WTC11 (cell line): ENCODE measurements at regions not wholly inside any gene's neighbourhood (a gene's known extent, or its start where the extent isn't known, plus 50 kb on each side); places are given as distances from the start of the nearest gene placed in this dataset.

ENCODE experiments used
- ATAC-seq: fragments of 200-7000 bp; cut with Tn5 transposase; 2 replicates; pipeline ENCODE4 v1.10.0; 2021; ENCODE audit warnings: mild to moderate bottlenecking, moderate library complexity
- CTCF ChIA-PET: fragments of 300-600 bp; sonication (Branson Sonifier 250); formaldehyde crosslinking; loops from one replicate; lab custom pipeline; 2021; ENCODE audit warnings: antibody characterized with exemption; lab: Charles Lee
- POLR2A ChIA-PET: fragments of 350-600 bp; sonication (Branson Sonifier 250); formaldehyde crosslinking; loops from one replicate; lab custom pipeline; 2021; ENCODE audit warnings: antibody characterized with exemption; lab: Charles Lee
- DNase-seq: peaks from one replicate; pipeline ENCODE4 v3.0.0; 2021; ENCODE audit warnings: low spot score
- H3K27ac Mint-ChIP-seq: 2 replicates; pipeline ENCODE4 v1.8.0; 2021; ENCODE audit warnings: mixed read lengths
- H3K27me3 Mint-ChIP-seq: 2 replicates; pipeline ENCODE4 v1.8.0; 2021; ENCODE audit warnings: low read depth, mild to moderate bottlenecking, moderate library complexity, mixed read lengths
- H3K36me3 Mint-ChIP-seq: 2 replicates; pipeline ENCODE4 v1.8.0; 2021; ENCODE audit warnings: mixed read lengths
- H3K4me1 Mint-ChIP-seq: 2 replicates; pipeline ENCODE4 v1.8.0; 2022; ENCODE audit warnings: mixed read lengths
- H3K4me3 Mint-ChIP-seq: 2 replicates; pipeline ENCODE4 v1.8.0; 2021; ENCODE audit warnings: mild to moderate bottlenecking, moderate library complexity, mixed read lengths
- H3K9me3 Mint-ChIP-seq: 2 replicates; pipeline ENCODE4 v1.8.0; 2021; ENCODE audit warnings: mixed read lengths
- CREM ChIP-seq: sonication (generic); formaldehyde crosslinking; IDR thresholded peaks from 2 replicates; pipeline ENCODE4 v1.8.1; 2022; ENCODE audit warnings: mild to moderate bottlenecking, missing genetic modification reagents, moderate library complexity
- E2F4 ChIP-seq: sonication (generic); formaldehyde crosslinking; IDR thresholded peaks from 2 replicates; pipeline ENCODE4 v1.8.1; 2022; ENCODE audit warnings: low read depth, mild to moderate bottlenecking, moderate library complexity, missing genetic modification reagents, borderline replicate concordance
- FOXJ3 ChIP-seq: sonication (generic); formaldehyde crosslinking; IDR thresholded peaks from 2 replicates; pipeline ENCODE4 v1.9.0; 2021; ENCODE audit warnings: missing genetic modification reagents, mild to moderate bottlenecking, borderline replicate concordance
- GRHL2 ChIP-seq: fragments of 250-450 bp; sonication (Bioruptor Pico); IDR thresholded peaks from 2 replicates; pipeline ENCODE4 v1.8.0; 2022; ENCODE audit warnings: mild to moderate bottlenecking, moderate library complexity; ENCODE audit not compliant: insufficient replicate concordance, severe bottlenecking
- MAX ChIP-seq: sonication (generic); formaldehyde crosslinking; IDR thresholded peaks from 2 replicates; pipeline ENCODE4 v1.8.0; 2022; ENCODE audit warnings: mild to moderate bottlenecking, missing genetic modification reagents
- MXD4 ChIP-seq: fragments of 250-450 bp; sonication (Bioruptor Pico); IDR thresholded peaks from 2 replicates; pipeline ENCODE4 v1.8.0; 2021; ENCODE audit warnings: mild to moderate bottlenecking, moderate library complexity, borderline replicate concordance
- NR3C1 ChIP-seq: sonication (generic); formaldehyde crosslinking; conservative IDR thresholded peaks from 2 replicates; pipeline ENCODE4 v1.8.1; 2023; ENCODE audit warnings: low read depth, mild to moderate bottlenecking, missing genetic modification reagents
- PRRX2 ChIP-seq: fragments of 250-450 bp; sonication (Bioruptor Pico); IDR thresholded peaks from 2 replicates; pipeline ENCODE4 v1.8.0; 2021; ENCODE audit warnings: mild to moderate bottlenecking
- TEAD1 ChIP-seq: sonication (generic); formaldehyde crosslinking; IDR thresholded peaks from 2 replicates; pipeline ENCODE4 v1.8.0; 2022; ENCODE audit warnings: mild to moderate bottlenecking, missing genetic modification reagents
- TEAD4 ChIP-seq: sonication (generic); formaldehyde crosslinking; IDR thresholded peaks from 2 replicates; pipeline ENCODE4 v1.8.0; 2022; ENCODE audit warnings: mild to moderate bottlenecking, missing genetic modification reagents
- ZBTB43 ChIP-seq: sonication (generic); formaldehyde crosslinking; IDR thresholded peaks from 2 replicates; pipeline ENCODE4 v1.8.1; 2023; ENCODE audit warnings: mild to moderate bottlenecking, missing genetic modification reagents
- ZNF232 ChIP-seq: sonication (generic); formaldehyde crosslinking; IDR thresholded peaks from 2 replicates; pipeline ENCODE4 v1.8.0; 2022; ENCODE audit warnings: mild to moderate bottlenecking, missing genetic modification reagents
- ZNF263 ChIP-seq: sonication (generic); formaldehyde crosslinking; IDR thresholded peaks from 2 replicates; pipeline ENCODE4 v1.8.1; 2022; ENCODE audit warnings: low read depth, mild to moderate bottlenecking, moderate library complexity, missing genetic modification reagents
- ZNF396 ChIP-seq: fragments of 250-450 bp; sonication (Bioruptor Pico); IDR thresholded peaks from 2 replicates; pipeline ENCODE4 v1.8.0; 2021; ENCODE audit warnings: mild to moderate bottlenecking, moderate library complexity, borderline replicate concordance
- ZNF512 ChIP-seq: sonication (generic); formaldehyde crosslinking; IDR thresholded peaks from 2 replicates; pipeline ENCODE4 v1.8.1; 2022; ENCODE audit warnings: missing genetic modification reagents, borderline replicate concordance
- ZSCAN18 ChIP-seq: fragments of 250-450 bp; sonication (Bioruptor Pico); IDR thresholded peaks from 2 replicates; pipeline ENCODE4 v2.1.2; 2022; ENCODE audit warnings: mild to moderate bottlenecking, moderate library complexity
- TF ChIP-seq, protein P1 (sequence below): sonication (generic); formaldehyde crosslinking; IDR thresholded peaks from 2 replicates; pipeline ENCODE4 v1.8.1; 2022; ENCODE audit warnings: low read depth, missing genetic modification reagents, borderline replicate concordance
- TF ChIP-seq, protein P2 (sequence below): sonication (generic); formaldehyde crosslinking; IDR thresholded peaks from 2 replicates; pipeline ENCODE4 v1.8.0; 2023; ENCODE audit warnings: missing genetic modification reagents

DNA sequence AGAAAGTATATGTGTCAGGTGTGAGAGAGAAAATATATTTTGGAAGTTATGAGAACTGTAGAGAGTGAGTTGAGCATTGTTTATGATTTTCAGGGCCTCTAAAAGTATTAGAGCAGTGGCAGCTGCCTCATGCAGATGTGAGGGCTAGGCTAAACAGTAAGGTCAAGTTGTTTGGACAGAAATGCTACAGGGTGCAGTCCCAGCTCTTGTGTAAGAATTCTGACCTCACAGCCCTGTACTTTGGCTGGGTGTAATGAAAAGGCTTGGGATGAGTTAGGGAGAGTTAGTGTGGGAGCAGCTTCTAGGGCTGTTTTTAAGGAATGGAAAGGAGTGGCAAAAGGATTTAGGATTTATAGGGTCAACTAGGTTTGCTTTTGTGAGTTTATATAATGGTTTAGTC lies 764.8 kb upstream of the ADGRB3 start (continued):
- TF ChIP-seq ZNF232 (no peak), ZNF263 (CRISPR knock-in tag) (no peak)

- TF ChIP-seq MXD4, result no peak
- TF ChIP-seq PRRX2 (CRISPR knock-in tag), result no peak
- TF ChIP-seq, protein P1, sequence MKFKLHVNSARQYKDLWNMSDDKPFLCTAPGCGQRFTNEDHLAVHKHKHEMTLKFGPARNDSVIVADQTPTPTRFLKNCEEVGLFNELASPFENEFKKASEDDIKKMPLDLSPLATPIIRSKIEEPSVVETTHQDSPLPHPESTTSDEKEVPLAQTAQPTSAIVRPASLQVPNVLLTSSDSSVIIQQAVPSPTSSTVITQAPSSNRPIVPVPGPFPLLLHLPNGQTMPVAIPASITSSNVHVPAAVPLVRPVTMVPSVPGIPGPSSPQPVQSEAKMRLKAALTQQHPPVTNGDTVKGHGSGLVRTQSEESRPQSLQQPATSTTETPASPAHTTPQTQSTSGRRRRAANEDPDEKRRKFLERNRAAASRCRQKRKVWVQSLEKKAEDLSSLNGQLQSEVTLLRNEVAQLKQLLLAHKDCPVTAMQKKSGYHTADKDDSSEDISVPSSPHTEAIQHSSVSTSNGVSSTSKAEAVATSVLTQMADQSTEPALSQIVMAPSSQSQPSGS (CRISPR knock-in tag), result no peak
- TF ChIP-seq, protein P2, sequence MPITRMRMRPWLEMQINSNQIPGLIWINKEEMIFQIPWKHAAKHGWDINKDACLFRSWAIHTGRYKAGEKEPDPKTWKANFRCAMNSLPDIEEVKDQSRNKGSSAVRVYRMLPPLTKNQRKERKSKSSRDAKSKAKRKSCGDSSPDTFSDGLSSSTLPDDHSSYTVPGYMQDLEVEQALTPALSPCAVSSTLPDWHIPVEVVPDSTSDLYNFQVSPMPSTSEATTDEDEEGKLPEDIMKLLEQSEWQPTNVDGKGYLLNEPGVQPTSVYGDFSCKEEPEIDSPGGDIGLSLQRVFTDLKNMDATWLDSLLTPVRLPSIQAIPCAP, result no peak
- TF ChIP-seq NR3C1 (CRISPR knock-in tag), result no peak
- TF ChIP-seq MAX, result no peak
- TF ChIP-seq ZNF396 (CRISPR knock-in tag), result no peak
- no peak for TF ChIP-seq FOXJ3 (CRISPR knock-in tag)
- TF ChIP-seq TEAD4, result no peak
- no peak for TF ChIP-seq ZNF512 (CRISPR knock-in tag)
- TF ChIP-seq TEAD1 (CRISPR knock-in tag), result no peak
- no peak for TF ChIP-seq CREM (CRISPR knock-in tag)
- TF ChIP-seq ZSCAN18 (CRISPR knock-in tag), result no peak
- no peak for TF ChIP-seq ZBTB43 (CRISPR knock-in tag)
- no peak for TF ChIP-seq GRHL2 (CRISPR knock-in tag)
- no peak for TF ChIP-seq E2F4
- H3K9me3 Mint-ChIP-seq, result peaks cover 25% of the 10 kb centered on the region
- H3K27ac Mint-ChIP-seq, result no peak overlapping the region
- no peak for DNase-seq
- H3K4me3 Mint-ChIP-seq, result no peak overlapping the region
- no peaks in the 10 kb centered on the region for H3K27me3 Mint-ChIP-seq
- ChIA-PET POLR2A (no interaction called here), CTCF (no interaction called here)
- peaks cover 4% of the 10 kb centered on the region for H3K4me1 Mint-ChIP-seq
- H3K36me3 Mint-ChIP-seq, result peaks cover 9% of the 10 kb centered on the region; the same call in 1 of the 2 replicates
- no peak for ATAC-seq
These were observed 771.7 kb upstream of the ADGRB3 start for GRCh38 chr6:67863346-67863745.
